DMS53 treated with DMSO at 0.1 percent for 48 hours (cell line): ENCODE measurements at regions not wholly inside any gene's neighbourhood (a gene's known extent, or its start where the extent isn't known, plus 50 kb on each side); places are given as distances from the start of the nearest gene placed in this dataset.
"Not testable (repeated sequence)": the region's sequence is repeated elsewhere in the genome, so short reads cannot be mapped to it uniquely, and the experiment has no call there.

Source experiments
- DNase-seq: peaks from one replicate; lab custom pipeline; 2025; ENCODE audit not compliant: unreplicated experiment; lab: John Stamatoyannopoulos, UW

DNA sequence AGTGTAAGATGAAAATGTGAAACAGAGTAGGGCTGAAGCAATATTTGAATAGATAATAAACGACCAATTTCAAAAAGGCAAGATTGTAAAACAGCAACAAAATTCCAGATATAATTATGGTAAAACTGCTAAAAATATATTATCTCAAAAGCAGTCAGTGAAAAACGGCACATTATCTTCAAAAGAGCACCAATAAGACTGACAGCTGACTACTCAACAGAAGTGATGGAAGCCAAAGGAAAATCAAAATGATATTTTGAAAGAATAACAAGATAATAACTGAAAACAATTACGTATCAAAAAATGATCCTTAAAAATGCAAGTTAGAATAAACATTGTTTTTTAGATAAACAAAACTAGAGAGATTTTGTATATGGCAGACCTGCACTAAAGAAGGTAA is 920.6 kb upstream of the FAM98A start:
- no peak for DNase-seq

DNA sequence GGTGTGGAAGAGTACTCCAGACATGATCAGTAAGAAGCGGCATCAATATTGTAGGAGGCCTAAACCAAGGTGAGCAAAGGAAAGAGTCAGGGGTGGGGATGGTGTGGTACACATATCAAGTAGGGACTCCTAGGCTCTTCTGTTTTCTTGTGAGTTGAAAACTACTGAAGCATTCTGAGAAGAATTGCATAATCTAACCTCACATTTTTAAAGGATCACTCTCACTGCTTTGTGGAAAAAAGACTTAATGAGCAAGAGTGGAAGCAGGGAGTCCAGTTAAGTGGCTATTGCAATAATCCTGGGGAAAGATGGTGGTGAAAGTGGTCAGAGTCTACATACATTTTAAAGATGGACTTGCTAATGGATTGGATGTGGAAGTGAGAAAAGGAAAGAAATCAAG is 899.5 kb upstream of the FAM98A start:
- no peak for DNase-seq

DNA sequence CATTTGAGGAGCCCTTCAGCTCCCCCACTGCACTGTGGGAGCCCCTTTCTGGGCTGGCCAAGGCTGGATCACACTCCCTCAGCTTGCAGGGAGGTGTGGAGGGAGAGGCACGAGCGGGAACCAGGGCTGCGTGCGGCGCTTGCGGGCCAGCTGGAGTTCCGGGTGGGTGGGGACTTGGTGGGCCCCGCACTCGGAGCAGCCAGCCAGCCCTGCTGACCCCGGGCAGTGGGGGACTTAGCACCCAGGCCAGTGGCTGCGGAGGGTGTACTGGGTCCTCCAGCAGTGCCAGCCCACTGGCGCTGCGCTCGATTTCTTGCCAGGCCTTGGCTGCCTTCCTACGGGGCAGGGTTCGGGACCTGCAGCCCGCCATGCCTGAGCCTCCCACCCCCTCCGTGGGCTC is 895.1 kb upstream of the FAM98A start:
- DNase-seq, result not testable (repeated sequence)

DNA sequence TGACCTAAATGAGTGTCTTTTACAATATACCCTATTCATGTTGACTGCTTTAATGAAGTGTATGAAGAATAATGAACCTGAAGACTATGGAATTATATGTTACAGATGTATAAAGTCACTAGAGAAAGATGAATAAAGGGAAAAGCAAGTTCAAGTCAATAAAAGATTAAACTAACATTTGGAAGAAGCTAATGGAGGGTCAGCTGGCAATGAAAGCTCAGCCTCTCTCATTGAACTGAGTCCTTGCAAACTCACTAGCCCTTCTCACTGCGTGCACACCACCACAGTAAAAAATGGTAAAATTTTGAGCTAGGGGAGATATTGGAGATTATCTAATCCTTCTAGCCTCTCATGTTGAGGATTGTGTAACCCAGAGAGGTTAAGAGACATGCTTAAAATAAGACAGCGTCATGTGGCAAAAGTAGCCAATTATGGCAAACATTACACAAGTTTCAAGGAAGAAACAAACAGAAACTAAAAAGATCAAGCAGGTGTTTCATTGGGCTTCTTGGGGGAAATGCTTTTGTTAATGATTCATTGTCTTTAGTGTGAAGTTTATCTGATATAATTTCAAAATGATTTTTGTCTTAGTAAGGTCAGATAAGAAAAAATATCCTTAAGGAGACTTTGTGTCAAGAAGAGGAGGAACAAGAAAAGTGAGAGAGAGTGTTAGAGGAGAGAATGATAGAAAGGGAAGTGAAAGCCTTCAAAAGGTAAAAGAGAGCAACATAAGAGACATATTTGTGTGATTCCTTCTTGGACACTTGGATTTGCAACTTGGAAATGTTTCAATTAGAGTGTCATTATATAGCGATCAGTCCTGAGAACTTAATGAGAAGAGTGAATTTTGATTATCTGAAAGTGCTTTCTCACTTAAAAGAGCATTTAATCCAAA is 893.7 kb upstream of the FAM98A start:
- DNase-seq, result no peak

DNA sequence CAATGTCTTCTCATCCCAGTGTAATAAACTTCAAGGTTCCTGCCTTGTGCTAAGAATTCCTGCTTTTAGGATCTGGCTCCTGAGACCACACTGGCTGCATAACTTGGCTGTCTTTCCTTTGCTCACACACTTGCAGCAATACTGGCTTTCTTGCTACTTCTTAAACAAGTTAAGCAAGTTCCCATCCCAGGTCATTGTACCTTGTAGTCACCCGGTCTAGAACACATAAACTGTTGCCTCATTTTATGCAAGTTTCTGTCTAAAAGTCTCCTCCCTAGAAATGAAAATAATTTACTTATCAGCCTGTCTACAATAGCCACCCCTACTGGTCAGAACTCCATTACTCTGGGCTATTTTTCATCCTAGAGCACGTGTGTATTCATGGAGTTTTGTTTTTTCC is 887.9 kb upstream of the FAM98A start:
- DNase-seq, result no peak

DNA sequence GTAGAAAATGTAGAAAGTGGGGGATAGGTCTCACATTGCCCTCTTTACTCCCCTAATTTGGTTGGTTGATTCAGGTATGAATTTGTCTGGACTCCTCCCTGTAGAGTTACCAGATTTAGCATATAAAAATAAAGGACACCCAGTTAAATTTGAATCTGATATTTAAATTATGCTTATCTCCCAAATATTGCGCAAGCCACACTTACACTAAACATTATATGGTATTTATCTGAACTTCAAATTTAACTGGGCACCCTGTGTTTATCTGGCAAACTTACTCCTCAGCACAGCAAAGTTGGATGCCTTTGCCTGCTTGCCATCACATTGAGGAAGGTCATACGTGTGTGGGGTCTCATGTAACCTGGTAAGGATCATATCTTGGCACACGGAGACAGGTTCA is 882.4 kb upstream of the FAM98A start:
- no peak for DNase-seq

DNA sequence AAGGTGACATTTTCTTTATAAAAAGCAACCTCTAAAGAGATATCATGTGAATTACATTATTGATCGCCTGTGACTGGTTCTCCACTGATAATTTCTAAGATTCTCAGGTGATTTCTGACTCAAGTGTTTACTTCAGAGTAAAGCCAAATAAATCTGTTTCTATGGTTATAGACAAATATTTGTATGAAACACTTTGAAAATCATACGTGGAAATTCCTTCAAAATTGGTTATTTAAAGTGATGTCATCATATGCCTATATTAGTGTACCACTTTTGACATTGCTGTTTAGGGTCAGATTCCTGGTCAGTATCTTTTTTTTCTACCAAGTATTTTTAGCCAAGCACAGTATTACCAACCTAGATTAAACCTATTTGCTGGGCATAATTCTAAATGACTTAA is 881.3 kb upstream of the FAM98A start:
- DNase-seq, result no peak

DNA sequence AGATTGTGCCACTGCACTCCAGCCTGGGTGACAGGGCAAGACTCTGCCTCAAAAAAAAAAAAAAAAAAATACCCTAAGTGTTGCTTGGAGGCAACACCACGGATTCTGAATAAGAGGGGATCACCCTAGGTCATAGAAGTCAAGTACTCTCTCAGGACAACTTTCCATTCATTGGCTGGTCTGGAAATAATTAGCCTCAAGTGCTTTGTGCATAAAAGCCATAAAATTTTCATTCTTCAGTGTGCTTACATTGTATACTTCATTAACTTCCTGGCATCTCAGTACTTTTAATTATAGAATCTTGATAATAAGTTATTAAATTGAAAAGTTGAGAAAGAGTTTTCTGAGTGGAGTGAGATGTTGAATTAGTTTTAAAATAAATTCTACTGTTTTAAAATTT is 876.1 kb upstream of the FAM98A start:
- DNase-seq, result no peak

DNA sequence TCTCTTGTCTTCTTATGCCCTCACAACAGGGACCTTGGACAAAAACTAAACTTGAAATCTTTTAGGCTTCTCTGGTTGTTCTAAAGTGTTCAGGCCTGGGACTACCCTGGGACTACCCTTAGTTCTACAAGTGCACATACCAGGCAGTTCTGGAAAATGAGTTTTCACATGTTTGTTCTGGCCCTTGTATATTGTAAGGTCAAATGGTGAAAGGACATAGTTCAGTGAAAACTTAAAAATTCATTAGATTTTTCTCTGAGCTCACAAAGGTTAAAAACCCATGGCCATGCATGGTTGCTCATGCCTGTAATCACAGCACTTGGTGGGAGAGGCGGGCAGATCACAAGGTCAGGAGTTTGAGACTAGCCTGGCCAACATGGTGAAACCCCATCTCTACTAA is 875.5 kb upstream of the FAM98A start:
- no peak for DNase-seq

DNA sequence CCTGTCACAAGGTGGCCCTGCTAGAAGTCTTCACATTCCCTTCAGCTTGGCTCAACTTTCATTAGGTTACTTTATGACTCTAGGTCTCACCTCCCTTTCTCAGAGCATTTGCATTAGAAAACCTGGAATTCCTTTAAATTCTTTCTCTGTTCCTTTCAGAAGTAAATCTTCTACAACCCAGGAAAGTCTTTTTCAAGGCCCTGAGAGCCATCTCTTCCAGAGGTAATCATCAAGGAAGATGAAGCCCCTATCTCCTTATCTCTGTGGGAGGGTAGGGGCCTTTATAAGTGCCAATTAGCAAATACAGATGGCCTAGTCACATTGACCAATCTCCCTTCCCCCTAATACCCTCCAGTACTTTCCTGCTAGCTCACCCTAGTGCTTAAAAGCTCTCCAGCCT is 848.0 kb upstream of the FAM98A start:
- DNase-seq, result no peak

DNA sequence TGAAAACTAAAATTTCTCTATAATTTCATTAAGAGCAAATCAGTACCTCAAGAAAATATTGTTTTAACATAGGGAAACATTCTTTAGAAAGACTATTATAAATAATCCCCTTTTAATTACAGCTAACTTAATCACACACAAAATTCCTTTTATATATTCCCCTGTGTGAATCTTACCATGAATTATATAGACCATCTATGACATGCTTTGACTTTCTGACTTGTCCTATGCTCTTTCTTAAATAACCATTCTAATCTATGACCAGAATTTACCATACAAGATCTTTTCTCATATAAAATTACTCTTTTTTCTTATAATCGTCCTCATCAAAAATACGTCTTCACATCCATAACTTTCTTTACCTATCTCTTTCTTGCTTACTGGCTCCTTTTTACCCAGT is 824.2 kb upstream of the FAM98A start:
- no peak for DNase-seq

DNA sequence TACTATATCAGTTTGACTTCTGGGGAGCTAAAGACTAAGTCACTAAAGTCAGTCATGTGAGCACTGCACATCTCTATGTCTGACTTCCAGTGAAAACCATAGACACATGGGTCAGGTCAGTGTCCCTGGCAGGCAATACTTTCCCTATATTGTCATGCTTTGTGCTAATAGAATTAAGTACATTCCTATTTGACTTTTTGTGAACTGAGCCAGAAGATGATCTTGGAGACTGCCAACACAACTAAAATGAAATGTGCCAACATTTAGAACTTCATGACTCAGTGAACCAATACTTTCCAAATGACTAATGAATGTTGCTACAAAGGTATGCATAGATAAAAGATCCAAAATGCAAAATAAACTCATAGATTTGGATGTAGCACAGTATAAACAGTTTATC is 820.8 kb upstream of the FAM98A start:
- DNase-seq, result no peak

DNA sequence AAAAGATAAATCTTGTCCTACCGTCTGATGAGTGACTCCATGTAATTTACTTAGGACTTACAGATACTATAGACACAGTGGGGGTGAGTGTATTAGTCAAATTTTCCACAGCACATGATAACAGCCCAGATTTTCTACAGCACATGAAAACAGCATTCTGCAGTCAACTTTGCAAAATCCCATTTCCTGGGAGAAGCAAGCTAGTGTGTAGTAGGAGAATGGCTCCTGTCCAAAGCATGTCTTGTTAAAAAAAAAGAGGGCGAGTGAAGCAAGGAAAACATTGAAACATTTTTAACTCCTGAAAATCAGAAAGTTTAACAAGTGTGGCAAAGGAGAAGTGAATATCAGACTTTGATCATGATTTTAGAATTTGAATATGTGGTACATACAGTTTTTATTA is 817.8 kb upstream of the FAM98A start:
- no peak for DNase-seq

DNA sequence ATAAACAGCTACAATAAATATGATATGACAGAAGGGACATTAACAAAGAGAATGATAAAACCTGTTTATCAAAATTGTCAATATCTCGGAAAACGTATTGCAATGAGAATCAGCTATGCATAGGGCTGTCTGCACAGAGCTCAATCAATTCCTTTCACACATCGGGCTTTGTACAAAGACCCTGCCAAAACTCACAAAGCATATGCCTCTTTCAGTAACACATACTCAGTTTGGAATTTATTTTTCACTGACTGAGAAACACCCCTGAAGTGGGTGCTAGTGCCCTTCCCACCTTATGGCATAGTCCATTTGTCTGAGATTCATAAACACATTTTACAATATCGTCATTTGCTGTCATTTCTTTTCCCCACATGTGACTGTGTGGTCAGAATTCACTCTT is 815.8 kb upstream of the FAM98A start:
- DNase-seq, result no peak

DNA sequence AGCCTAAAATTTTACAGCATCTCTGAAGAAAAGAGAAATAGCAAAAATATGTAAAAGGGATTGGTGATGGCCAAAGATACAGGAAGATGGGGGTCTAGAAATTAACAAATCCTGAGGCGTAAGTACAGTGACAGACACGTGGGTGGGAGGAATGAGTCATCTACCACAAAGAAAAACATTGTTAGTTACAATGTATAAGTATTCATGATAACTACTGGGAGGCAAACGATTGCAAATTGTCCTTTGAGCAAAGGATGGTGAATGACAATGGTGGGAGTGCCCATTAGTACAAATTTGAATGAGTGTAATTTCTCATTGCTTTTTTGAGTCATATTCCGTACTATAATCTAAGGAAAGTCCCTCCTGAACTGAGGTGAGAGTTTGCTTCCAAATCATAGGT is 809.0 kb upstream of the FAM98A start:
- DNase-seq, result no peak

DNA sequence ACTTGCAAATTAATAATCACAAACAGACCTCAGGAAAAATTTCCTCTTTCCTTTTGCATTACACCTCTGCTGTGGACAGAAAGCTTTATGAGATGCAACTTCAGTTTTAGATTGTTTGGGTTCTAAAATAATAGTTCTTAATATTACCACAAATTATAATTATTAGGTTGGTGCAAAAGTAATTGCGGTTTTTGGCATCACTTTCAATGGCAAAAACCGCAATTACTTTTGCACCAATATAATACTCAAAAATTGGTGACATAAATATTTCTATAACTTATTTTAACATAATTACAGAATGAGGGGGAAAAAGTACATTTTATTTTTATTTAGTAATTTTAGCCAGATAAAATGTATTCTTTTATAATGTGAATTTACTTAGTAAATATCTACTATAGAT is 804.4 kb upstream of the FAM98A start:
- no peak for DNase-seq

DNA sequence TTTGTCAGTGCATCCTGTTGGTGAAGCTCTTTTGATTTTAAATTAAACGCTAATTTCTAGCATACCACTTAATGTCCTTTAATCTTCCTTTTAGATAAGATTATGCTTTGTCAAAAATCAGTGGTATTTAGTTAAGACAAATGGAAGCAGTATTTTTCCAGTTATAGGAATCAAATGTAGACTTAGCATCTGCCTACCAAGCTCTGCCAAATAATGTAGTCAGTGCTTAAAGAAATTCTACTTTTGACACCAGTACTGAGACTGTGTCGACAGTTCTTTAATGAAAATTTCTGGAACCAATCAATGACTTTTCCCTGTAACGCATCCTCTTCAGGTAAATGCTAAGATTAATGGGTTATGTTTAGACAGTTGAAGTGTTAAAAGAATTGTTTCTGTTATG is 803.3 kb upstream of the FAM98A start:
- no peak for DNase-seq

DNA sequence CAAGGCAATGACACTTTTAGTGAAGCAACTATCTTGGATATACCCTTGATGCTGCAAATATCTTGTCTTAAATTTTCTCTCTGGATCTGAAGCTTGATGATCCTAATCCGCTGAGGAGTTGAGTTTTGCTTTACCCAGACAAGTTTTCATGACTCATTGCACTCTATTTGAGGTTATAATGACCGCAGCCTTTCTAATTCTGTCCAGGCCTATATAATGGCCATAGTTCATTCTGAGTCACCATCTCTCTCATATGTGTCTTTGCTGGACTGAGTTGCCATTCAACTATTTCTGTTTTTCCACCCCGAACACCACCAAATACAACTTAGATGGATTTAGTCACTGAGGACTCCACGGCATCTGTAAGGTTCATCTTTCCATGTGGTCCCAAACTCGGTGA is 802.1 kb upstream of the FAM98A start:
- no peak for DNase-seq

DNA sequence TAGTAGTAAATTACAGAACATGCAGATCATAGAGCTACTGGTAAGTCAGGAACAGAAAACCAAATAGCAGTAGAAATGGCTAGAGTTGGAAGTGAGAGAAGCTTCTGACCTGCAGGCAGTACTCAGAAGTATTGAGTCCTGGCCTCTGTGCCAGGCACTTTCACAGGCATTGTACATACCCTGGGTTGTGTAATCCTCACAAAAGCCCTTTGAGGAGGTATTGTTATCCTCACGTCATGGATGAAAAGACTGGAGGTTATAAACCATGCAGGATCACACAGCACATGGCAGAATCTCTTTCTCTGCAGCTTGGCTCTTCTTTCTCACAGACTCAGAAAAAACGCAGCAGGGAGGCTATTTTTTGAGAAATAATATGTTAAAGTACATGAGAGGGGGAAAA is 789.3 kb upstream of the FAM98A start:
- no peak for DNase-seq

DNA sequence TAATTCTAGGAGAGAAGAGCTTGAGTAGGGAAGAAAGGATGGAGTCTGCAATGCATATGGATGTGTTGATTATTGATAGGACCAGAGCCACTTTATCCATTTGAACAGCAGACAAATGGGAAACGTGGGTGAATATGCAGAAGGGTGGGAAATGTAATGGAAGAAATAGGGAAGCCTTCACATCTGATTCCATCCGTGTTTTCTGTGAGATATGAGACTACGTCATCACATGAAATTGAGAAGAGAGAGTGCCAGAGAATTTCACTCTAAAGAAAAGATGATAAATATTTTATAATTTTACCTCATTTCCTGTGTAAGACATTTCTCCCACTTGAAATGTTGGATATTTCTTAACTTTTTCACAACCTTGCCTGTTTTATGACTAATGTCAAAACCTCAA is 788.4 kb upstream of the FAM98A start:
- no peak for DNase-seq

DNA sequence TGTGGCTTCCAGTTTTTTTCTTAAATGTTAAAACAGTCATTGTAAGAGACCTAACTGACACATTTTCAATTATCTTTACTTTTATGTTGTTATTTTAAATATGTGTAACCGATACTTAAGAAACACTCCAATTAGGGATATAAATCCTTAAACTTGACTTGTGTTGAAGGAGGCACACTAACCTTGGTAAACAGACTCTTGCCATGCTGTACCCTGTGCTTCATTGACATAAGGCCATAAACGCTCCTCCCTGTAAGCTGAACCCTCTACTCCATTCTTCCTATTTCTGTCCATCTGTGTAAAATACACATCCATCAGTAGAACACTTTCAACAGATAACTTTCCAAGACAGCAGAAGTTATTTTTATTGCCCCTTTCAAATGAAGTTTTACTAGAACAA is 780.5 kb upstream of the FAM98A start:
- DNase-seq, result no peak

DNA sequence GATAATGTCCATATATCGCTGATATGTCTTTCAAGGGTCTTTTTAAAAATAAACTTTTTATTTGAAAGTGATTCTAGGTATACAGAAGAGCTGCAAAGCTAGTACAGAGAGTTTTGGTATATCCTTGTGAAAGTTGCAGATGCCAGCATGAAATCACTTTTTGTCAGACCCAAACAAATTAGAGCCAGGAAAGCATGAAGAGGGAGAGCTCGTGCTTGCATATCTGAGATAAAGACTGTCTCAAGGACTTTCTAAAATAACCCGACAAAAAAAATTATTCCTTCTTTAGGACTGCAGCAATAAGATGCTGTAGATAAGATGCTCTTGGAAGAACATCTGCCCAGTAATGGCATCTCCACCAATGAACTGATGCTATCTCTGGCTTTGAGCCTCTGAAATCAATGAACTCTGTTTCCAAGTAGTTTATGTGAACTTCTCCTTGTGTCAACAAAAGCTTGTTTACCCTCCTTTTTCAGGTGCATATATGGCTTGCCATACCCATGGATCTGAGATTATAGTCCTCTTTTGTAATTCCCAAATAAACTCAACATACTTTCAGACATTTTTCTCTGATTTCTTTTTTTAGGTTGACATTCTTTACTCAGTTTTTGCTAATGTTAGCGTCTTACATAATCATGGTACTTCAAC is 774.6 kb upstream of the FAM98A start:
- no peak for DNase-seq

DNA sequence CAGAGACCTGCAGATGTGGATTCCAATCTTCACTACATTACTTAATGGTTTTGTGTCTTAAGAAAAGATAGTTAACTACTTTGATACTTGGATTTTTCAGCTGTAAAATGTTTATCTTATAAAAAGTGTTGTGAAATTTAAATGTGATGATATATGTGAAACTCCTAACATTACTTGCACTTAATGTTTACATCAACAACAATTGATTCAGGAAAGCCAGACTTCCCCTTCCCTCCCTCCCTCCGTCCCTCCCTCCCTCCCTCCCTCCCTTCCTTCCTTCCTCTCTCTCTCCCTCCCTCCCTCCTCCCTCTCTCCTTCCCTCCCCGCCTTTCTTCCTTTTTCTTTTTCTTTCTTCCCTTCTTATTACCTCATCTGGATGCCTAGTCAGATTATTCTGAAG is 773.9 kb upstream of the FAM98A start:
- DNase-seq, result no peak
